ENCODE measurements at regions not wholly inside any gene's neighbourhood (a gene's known extent, or its start where the extent isn't known, plus 50 kb on each side); places are given as distances from the start of the nearest gene placed in this dataset.

- TF ChIP-seq EZH2 (IDR thresholded peaks at IDR 0.05; ENCODE audit: borderline replicate concordance, low read depth, low read length, severe bottlenecking) = no peak
- TF ChIP-seq, protein P1, sequence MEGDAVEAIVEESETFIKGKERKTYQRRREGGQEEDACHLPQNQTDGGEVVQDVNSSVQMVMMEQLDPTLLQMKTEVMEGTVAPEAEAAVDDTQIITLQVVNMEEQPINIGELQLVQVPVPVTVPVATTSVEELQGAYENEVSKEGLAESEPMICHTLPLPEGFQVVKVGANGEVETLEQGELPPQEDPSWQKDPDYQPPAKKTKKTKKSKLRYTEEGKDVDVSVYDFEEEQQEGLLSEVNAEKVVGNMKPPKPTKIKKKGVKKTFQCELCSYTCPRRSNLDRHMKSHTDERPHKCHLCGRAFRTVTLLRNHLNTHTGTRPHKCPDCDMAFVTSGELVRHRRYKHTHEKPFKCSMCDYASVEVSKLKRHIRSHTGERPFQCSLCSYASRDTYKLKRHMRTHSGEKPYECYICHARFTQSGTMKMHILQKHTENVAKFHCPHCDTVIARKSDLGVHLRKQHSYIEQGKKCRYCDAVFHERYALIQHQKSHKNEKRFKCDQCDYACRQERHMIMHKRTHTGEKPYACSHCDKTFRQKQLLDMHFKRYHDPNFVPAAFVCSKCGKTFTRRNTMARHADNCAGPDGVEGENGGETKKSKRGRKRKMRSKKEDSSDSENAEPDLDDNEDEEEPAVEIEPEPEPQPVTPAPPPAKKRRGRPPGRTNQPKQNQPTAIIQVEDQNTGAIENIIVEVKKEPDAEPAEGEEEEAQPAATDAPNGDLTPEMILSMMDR (IDR thresholded peaks at IDR 0.05; ENCODE audit: extremely low read depth in 1 of 2, insufficient read depth in 1 of 2, low read depth in 1 of 2, low read length in 2 of 2) = no peak
- no peak for TF ChIP-seq POLR2A (IDR thresholded peaks at IDR 0.05; ENCODE audit: low read depth, low read length)
- no peak for TF ChIP-seq POLR2AphosphoS5 (IDR thresholded peaks at IDR 0.05; ENCODE audit: insufficient read depth, low read depth, low read length)
- TF ChIP-seq MYC (IDR thresholded peaks at IDR 0.05; ENCODE audit: low read depth, low read length) = no peak
- no peak for TF ChIP-seq MAX (IDR thresholded peaks at IDR 0.05; ENCODE audit: insufficient read depth, insufficient read length)
- TF ChIP-seq FOS (IDR thresholded peaks at IDR 0.05; ENCODE audit: borderline replicate concordance, insufficient read depth, low read length) = no peak
These were observed 115.5 kb upstream of the ATP8B1 start for GRCh38 chr18:57918601-57919000.

Data from endothelial cell of umbilical vein (primary cell).